HG02642 (cell line): ENCODE measurements at regions not wholly inside any gene's neighbourhood (a gene's known extent, or its start where the extent isn't known, plus 50 kb on each side); places are given as distances from the start of the nearest gene placed in this dataset.

Experiments
- ATAC-seq: cut with Tn5 transposase; IDR thresholded peaks from one replicate; pipeline ENCODE4 v1.9.1; 2021; ENCODE audit warnings: mild to moderate bottlenecking; ENCODE audit not compliant: unreplicated experiment, poor library complexity

- no peak for ATAC-seq
Measured at GRCh38 chr2:15773204-15773603, 167.1 kb upstream of the MYCN start.

- ATAC-seq, result no peak
Measured at GRCh38 chr2:15773846-15774245, 166.5 kb upstream of the MYCN start.

- ATAC-seq, result no peak
Measured at GRCh38 chr2:15775753-15776628, 164.4 kb upstream of the MYCN start.

GRCh38 chr2:15776629-15776919 is 163.8 kb upstream of the MYCN start:
- ATAC-seq, result no peak

- ATAC-seq, result no peak
Measured at GRCh38 chr2:15776992-15777702, 163.2 kb upstream of the MYCN start.

GRCh38 chr2:15777795-15778371 is 162.5 kb upstream of the MYCN start:
- ATAC-seq, result no peak

- ATAC-seq, result no peak
Measured at GRCh38 chr2:15778529-15779219, 161.7 kb upstream of the MYCN start.

- ATAC-seq, result no peak
Measured at GRCh38 chr2:15779381-15780041, 160.8 kb upstream of the MYCN start.

- ATAC-seq, result no peak
Measured at GRCh38 chr2:15780234-15780633, 160.1 kb upstream of the MYCN start.

GRCh38 chr2:15780912-15781574 is 159.3 kb upstream of the MYCN start:
- ATAC-seq, result no peak

- ATAC-seq, result no peak
Measured at GRCh38 chr2:15782009-15782751, 158.2 kb upstream of the MYCN start.

- ATAC-seq, result no peak
Measured at GRCh38 chr2:15782769-15783294, 157.5 kb upstream of the MYCN start.

- ATAC-seq, result no peak
Measured at GRCh38 chr2:15783489-15783888, 156.9 kb upstream of the MYCN start.

GRCh38 chr2:15784106-15784885 is 156.1 kb upstream of the MYCN start:
- no peak for ATAC-seq

GRCh38 chr2:15784886-15785801 is 155.2 kb upstream of the MYCN start:
- no peak for ATAC-seq

GRCh38 chr2:15786003-15786654 is 154.2 kb upstream of the MYCN start:
- ATAC-seq, result no peak

GRCh38 chr2:15786901-15787300 is 153.4 kb upstream of the MYCN start:
- ATAC-seq, result no peak
